ENCODE measurements at regions not wholly inside any gene's neighbourhood (a gene's known extent, or its start where the extent isn't known, plus 50 kb on each side); places are given as distances from the start of the nearest gene placed in this dataset.
A peak's percentile ranks its signal among the peaks of the same experiment; 100 is the strongest.

DNA sequence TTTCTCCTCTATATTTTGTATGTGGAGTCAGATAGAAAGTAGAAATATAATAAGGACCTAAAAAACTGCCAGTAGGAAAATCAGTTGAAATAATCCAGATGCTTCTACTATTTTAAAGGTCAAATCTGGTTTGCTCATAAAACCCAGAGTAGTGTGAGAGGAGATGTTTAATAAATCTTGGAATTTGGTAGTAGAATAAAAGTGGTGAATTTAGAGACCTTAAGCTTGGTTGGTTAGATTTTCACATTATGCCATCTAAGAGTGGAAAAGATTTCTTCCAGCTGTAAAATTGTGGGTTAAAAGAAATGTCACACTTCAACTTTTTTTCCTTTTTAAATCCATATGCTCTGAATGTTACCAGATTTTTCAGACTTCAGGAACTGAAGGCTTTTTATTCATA is 266.4 kb upstream of the GOLIM4 start:
- no peak overlapping the region for H3K9ac ChIP-seq (ENCODE audit: low read depth in 2 of 2, low read length in 2 of 2)
- H3K4me1 ChIP-seq, result no peaks in the 10 kb centered on the region
- no peaks in the 10 kb centered on the region for H3K9me3 ChIP-seq
- no peak overlapping the region for H3K4me3 ChIP-seq
- TF ChIP-seq, protein P1, sequence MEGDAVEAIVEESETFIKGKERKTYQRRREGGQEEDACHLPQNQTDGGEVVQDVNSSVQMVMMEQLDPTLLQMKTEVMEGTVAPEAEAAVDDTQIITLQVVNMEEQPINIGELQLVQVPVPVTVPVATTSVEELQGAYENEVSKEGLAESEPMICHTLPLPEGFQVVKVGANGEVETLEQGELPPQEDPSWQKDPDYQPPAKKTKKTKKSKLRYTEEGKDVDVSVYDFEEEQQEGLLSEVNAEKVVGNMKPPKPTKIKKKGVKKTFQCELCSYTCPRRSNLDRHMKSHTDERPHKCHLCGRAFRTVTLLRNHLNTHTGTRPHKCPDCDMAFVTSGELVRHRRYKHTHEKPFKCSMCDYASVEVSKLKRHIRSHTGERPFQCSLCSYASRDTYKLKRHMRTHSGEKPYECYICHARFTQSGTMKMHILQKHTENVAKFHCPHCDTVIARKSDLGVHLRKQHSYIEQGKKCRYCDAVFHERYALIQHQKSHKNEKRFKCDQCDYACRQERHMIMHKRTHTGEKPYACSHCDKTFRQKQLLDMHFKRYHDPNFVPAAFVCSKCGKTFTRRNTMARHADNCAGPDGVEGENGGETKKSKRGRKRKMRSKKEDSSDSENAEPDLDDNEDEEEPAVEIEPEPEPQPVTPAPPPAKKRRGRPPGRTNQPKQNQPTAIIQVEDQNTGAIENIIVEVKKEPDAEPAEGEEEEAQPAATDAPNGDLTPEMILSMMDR (IDR thresholded peaks at IDR 0.05), result no peak
- no peaks in the 10 kb centered on the region for H3K36me3 ChIP-seq
- H3K27ac ChIP-seq, result no peak overlapping the region
- DNase-seq, result no peak
- no peaks in the 10 kb centered on the region for H3K27me3 ChIP-seq
- intact Hi-C loops (cut with DNase I), result no loop called here

DNA sequence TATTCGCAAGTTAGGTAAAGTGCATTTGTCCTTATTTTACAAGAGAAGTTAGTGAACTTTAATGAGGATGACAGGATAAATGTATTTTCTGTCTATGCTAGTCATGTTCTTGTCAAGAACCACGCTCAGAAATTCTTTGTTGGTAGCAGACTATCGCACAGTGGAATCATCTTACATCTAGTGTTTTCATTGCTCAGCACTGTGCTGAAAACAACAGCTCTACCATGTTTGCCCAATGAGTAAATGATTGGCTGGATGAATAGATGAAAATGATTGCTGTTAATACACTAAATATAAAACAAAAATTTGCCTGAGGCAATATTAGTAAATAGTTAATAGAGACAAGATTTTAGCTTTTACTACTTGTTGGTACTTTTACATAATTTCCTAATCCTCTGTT is 265.3 kb upstream of the GOLIM4 start:
- intact Hi-C loops (cut with DNase I), result no loop called here
- H3K27me3 ChIP-seq, result no peaks in the 10 kb centered on the region
- H3K4me1 ChIP-seq, result no peaks in the 10 kb centered on the region
- no peak overlapping the region for H3K4me3 ChIP-seq
- no peak overlapping the region for H3K9ac ChIP-seq (ENCODE audit: low read depth in 2 of 2, low read length in 2 of 2)
- TF ChIP-seq, protein P1 (IDR thresholded peaks at IDR 0.05), result no peak
- H3K27ac ChIP-seq, result no peak overlapping the region
- no peaks in the 10 kb centered on the region for H3K36me3 ChIP-seq
- H3K9me3 ChIP-seq, result no peaks in the 10 kb centered on the region
- DNase-seq, result no peak

DNA sequence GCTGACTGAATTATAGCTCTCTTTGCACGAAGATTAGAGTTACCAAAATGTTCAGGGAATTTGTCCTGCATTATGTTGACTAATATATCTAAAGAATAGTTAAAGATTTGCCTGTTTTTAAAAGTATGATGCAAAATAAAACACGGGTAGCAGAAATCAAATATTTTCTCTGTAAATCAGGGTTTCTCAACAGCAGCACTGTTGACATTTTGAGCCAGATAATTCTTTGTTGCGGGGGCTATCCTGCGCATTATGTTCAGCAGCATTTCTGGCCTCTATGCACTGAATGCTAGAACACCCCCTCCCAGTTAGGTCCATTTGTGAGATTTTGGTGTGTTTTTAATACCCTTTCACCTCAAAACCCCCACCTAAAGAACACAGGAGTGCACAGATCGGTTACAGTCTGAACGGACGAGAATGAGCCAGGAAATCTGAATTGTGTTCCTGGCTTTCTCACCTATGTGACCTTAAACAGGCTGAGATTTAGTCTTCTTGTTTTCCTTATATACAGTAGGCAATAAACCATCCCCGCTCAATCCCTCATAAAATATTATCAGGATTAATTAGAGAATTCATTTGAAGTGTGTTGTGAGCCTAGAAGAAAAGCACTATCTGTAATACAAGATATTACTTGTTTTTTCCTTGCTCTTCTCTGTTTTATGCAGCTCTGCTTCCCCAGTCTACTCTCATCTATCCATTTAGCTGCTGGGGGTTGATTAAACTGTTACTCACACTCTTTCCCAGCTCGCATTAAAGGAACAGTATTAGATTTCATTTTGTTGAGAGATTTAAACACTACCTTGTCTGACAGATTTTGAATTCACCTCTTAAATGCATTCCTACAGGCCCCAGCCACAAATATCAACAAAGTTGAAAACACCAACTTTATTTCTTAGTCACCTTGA is 247.5 kb upstream of the GOLIM4 start:
- H3K9me3 ChIP-seq, result no peaks in the 10 kb centered on the region
- H3K36me3 ChIP-seq, result no peaks in the 10 kb centered on the region
- no peak for DNase-seq
- H3K27me3 ChIP-seq, result no peaks in the 10 kb centered on the region
- no peak overlapping the region for H3K27ac ChIP-seq
- no peak overlapping the region for H3K9ac ChIP-seq (ENCODE audit: low read depth in 2 of 2, low read length in 2 of 2)
- intact Hi-C loops (cut with DNase I), result no loop called here
- TF ChIP-seq, protein P1 (IDR thresholded peaks at IDR 0.05), result no peak
- H3K4me3 ChIP-seq, result no peak overlapping the region
- H3K4me1 ChIP-seq, result no peaks in the 10 kb centered on the region

DNA sequence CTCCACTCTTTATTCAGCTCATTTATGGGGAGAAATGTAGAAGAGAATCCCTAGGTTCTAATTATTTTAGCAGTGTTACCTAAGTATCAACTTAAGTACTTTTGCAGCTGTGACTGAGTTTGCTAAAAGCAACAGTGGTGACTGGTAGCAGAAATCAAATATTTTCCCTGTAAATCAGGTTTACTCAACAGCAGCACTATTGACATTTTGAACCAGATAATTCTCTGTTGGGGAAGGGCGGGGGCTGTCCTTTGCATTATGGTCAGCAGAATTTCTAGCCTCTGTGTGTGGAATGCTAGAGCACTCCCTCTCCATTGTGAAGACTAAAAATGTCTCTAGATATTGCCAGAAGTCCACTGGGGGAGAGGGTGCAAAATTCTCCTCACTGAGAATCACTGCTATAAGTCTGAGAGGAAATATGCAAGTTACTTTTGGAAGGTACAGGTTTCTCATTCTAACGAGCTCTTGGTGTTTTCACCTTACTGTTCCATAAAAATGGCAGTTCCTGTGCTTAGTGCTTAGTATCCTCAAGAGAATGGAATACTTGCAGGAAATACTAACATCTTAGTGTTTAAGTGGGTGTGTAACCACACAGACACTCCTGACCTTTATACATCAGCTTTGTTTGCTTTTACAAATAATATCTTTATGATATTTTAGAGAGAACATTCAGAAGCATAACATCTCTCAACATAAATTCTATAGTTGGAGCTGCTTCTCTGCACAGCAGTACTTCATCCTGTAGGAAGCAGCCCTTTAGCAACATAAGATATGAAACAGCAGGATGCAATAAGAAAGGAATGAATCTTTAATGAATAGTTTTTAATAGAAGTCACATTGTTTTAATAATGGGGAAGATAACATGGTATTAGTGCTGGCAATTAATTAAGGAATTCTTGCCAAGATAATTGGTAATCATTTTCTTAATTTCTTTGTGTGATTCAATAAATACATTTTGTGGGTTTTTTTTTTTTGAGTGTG is 246.5 kb upstream of the GOLIM4 start:
- H3K9ac ChIP-seq (ENCODE audit: low read depth in 2 of 2, low read length in 2 of 2), result no peak overlapping the region
- TF ChIP-seq, protein P1 (IDR thresholded peaks at IDR 0.05), result no peak
- intact Hi-C loops (cut with DNase I), result no loop called here
- H3K9me3 ChIP-seq, result no peaks in the 10 kb centered on the region
- H3K27me3 ChIP-seq, result no peaks in the 10 kb centered on the region
- peak; percentile 24 for DNase-seq
- H3K36me3 ChIP-seq, result no peaks in the 10 kb centered on the region
- peak overlapping the region; percentile 16 for H3K27ac ChIP-seq
- no peak overlapping the region for H3K4me3 ChIP-seq
- H3K4me1 ChIP-seq, result no peaks in the 10 kb centered on the region

DNA sequence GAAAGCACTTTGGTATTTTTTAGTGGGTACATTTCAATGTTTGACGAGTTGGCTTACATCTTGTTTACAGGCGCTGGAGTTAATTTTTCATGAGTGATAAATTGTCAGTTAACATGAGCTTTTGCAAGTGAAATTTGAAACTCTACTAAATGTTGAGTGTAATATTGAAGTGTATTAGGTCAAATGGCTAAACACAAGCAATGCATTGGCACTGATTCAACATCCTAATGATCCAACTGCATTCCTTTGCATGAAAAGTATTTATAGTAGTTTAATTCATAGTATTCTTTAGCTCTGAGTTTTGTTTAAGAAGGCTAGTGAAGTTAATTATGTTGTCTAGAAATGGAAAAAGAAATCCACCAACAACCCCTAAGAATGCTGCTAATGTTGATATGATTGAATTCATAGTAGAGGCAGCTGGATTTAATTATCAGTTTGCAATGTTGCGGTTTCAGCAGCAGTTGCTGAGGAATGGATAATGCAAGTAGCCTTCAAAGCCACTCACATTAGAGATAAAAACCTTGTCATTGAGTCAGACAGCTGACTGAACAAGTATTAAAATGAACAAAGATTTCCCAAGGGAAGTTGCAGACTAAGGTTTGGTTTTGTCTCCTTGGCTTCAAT is 245.6 kb upstream of the GOLIM4 start:
- Histone ChIP-seq H3K27me3 (no peaks in the 10 kb centered on the region), H3K9ac (ENCODE audit: low read depth in 2 of 2, low read length in 2 of 2) (no peak overlapping the region), H3K9me3 (no peaks in the 10 kb centered on the region), H3K36me3 (no peaks in the 10 kb centered on the region), H3K4me3 (no peak overlapping the region), H3K4me1 (no peaks in the 10 kb centered on the region), H3K27ac (peak overlapping the region; percentile 16)
- intact Hi-C loops (cut with DNase I), result no loop called here
- TF ChIP-seq, protein P1 (IDR thresholded peaks at IDR 0.05), result no peak
- DNase-seq, result no peak
